ENCODE measurements at regions not wholly inside any gene's neighbourhood (a gene's known extent, or its start where the extent isn't known, plus 50 kb on each side); places are given as distances from the start of the nearest gene placed in this dataset.

DNA sequence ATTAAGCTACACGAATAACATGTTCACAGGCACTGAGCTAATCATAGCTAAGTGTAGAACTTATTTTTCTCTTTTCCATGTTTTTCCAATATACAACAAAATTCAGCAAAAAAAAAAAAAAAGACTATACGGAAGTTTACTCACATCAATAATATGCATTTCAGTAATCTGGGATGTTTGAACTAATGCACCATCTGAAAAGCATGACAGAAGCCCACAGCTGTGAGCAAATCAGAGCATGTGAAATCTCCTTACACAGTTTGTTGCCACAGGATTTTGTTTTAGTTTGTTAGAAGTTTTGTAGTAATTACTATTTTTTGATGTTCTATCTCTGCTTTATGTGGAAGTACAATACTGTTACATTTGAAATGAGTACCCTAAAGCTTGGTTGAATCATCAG, 1051.7 kb downstream of the TTLL7 start:
- ATAC-seq (ENCODE audit: insufficient number of reproducible peaks, low FRiP score, low read depth) (no peak), DNase-seq (ENCODE audit: low spot score) (no peak)
- no peak for TF ChIP-seq CTCF (IDR thresholded peaks at IDR 0.05)
- no peak overlapping the region for H3K27ac ChIP-seq
- H3K4me3 ChIP-seq = no peak overlapping the region
- no peaks in the 10 kb centered on the region for H3K4me1 ChIP-seq (ENCODE audit: control insufficient read depth in 1 of 2, low read depth in 2 of 2)
- no peaks in the 10 kb centered on the region for H3K9me3 ChIP-seq
- H3K27me3 ChIP-seq (replicated peaks; ENCODE audit: insufficient read depth) = no peaks in the 10 kb centered on the region
- no peaks in the 10 kb centered on the region for H3K36me3 ChIP-seq

DNA sequence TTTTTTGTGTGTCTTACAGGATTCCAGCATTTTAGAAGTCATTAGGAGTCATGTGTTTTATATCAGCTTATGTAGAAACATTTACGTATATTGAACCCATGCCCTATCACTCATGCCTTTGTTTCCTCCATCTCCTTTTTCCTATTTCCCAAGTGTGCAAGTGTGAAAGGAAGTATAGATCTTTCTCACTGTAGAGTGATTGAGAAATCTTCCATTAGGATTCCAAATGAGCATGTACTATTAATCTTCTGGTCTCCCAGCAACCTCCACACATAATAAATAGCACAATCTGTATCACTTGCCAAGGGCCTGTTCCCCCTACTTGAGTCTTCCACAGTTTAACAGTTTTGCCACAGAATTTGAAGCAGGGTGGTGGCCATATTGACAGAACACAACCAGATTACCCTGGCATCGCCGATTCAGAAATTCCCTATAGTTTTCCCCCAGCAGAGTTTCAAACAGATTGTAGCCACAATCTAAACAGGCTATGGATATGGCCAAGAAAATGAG, 1052.8 kb downstream of the TTLL7 start:
- DNase-seq (ENCODE audit: low spot score) (no peak), ATAC-seq (ENCODE audit: insufficient number of reproducible peaks, low FRiP score, low read depth) (no peak)
- no peak overlapping the region for H3K27ac ChIP-seq
- no peaks in the 10 kb centered on the region for H3K36me3 ChIP-seq
- no peaks in the 10 kb centered on the region for H3K27me3 ChIP-seq (replicated peaks; ENCODE audit: insufficient read depth)
- no peaks in the 10 kb centered on the region for H3K9me3 ChIP-seq
- no peak for TF ChIP-seq CTCF (IDR thresholded peaks at IDR 0.05)
- no peak overlapping the region for H3K4me3 ChIP-seq
- H3K4me1 ChIP-seq (ENCODE audit: control insufficient read depth in 1 of 2, low read depth in 2 of 2) = no peaks in the 10 kb centered on the region

- no peaks in the 10 kb centered on the region for H3K36me3 ChIP-seq
- no peaks in the 10 kb centered on the region for H3K9me3 ChIP-seq
- no peaks in the 10 kb centered on the region for H3K4me1 ChIP-seq (ENCODE audit: control insufficient read depth in 1 of 2, low read depth in 2 of 2)
- TF ChIP-seq CTCF (IDR thresholded peaks at IDR 0.05) = no peak
- H3K27me3 ChIP-seq (replicated peaks; ENCODE audit: insufficient read depth) = no peaks in the 10 kb centered on the region
- H3K4me3 ChIP-seq = no peak overlapping the region
- DNase-seq (ENCODE audit: low spot score) (no peak), ATAC-seq (ENCODE audit: insufficient number of reproducible peaks, low FRiP score, low read depth) (no peak)
- no peak overlapping the region for H3K27ac ChIP-seq
Observed at GRCh38 chr1:82944822-82945221, 1054.1 kb downstream of the TTLL7 start.

GRCh38 chr1:82934074-82934473, 1064.9 kb downstream of the TTLL7 start:
- H3K36me3 ChIP-seq = no peaks in the 10 kb centered on the region
- H3K27me3 ChIP-seq (replicated peaks; ENCODE audit: insufficient read depth) = no peaks in the 10 kb centered on the region
- no peaks in the 10 kb centered on the region for H3K4me1 ChIP-seq (ENCODE audit: control insufficient read depth in 1 of 2, low read depth in 2 of 2)
- no peak overlapping the region for H3K27ac ChIP-seq
- no peak for DNase-seq (ENCODE audit: low spot score)
- TF ChIP-seq CTCF (IDR thresholded peaks at IDR 0.05) = no peak
- no peak for ATAC-seq (ENCODE audit: insufficient number of reproducible peaks, low FRiP score, low read depth)
- H3K9me3 ChIP-seq = no peaks in the 10 kb centered on the region
- no peak overlapping the region for H3K4me3 ChIP-seq

GRCh38 chr1:82932727-82933126, 1066.2 kb downstream of the TTLL7 start:
- H3K27ac ChIP-seq = no peak overlapping the region
- no peak overlapping the region for H3K4me3 ChIP-seq
- ATAC-seq (ENCODE audit: insufficient number of reproducible peaks, low FRiP score, low read depth) = no peak

More at GRCh38 chr1:82932727-82933126, 1066.2 kb downstream of the TTLL7 start:
- no peaks in the 10 kb centered on the region for H3K4me1 ChIP-seq (ENCODE audit: control insufficient read depth in 1 of 2, low read depth in 2 of 2)
- H3K27me3 ChIP-seq (replicated peaks; ENCODE audit: insufficient read depth) = no peaks in the 10 kb centered on the region
- no peak for TF ChIP-seq CTCF (IDR thresholded peaks at IDR 0.05)
- no peaks in the 10 kb centered on the region for H3K36me3 ChIP-seq
- H3K9me3 ChIP-seq = no peaks in the 10 kb centered on the region
- DNase-seq (ENCODE audit: low spot score) = no peak

Measured in thoracic aorta (tissue), 2 donors.